GM19023 (cell line): ENCODE measurements at regions not wholly inside any gene's neighbourhood (a gene's known extent, or its start where the extent isn't known, plus 50 kb on each side); places are given as distances from the start of the nearest gene placed in this dataset.
"Not testable (repeated sequence)": the region's sequence is repeated elsewhere in the genome, so short reads cannot be mapped to it uniquely, and the experiment has no call there.

Source experiments
- ATAC-seq: cut with Tn5 transposase; IDR thresholded peaks from one replicate; pipeline ENCODE4 v1.9.1; 2021; ENCODE audit warnings: mild to moderate bottlenecking, moderate library complexity; ENCODE audit not compliant: unreplicated experiment

DNA sequence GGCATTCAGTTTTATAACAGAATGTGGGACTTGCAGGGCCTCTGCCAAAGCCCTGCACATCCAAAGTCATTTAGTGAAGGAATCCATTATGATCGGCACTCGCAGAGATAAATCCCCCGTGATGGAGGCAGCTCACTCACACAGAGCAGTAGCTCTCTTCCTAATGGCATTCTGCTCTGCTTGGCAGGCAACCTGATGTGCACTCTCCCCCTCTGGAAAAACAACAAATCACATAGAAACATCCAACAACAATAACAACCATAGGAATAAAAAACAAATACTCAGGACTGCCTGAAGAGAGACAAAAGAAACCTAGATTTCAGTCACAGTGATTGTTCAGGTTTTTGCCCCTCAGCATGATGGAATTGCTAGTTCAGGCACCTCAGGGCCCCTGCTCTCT is 59.7 kb downstream of the NAA11 start:
- ATAC-seq = no peak

DNA sequence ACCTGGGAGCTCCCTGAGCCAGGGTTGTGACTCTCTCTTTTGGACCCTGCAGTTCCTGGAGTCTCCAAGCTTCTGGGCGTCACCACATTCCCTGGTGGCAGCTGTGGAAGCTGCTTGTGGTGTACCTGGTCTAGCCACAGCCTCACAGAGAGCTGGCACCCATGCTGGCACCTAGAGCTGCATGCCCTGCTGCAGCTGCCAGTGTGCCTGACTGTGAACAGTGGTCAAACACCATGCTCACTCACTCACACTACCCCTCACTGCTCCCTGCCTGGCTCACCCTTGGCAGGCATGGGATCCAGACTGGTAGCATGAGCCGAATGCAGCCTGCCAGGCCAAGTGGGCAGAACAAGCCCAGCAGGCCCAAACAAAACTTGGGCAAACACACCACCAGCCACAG is 66.6 kb downstream of the NAA11 start:
- ATAC-seq = no peak

DNA sequence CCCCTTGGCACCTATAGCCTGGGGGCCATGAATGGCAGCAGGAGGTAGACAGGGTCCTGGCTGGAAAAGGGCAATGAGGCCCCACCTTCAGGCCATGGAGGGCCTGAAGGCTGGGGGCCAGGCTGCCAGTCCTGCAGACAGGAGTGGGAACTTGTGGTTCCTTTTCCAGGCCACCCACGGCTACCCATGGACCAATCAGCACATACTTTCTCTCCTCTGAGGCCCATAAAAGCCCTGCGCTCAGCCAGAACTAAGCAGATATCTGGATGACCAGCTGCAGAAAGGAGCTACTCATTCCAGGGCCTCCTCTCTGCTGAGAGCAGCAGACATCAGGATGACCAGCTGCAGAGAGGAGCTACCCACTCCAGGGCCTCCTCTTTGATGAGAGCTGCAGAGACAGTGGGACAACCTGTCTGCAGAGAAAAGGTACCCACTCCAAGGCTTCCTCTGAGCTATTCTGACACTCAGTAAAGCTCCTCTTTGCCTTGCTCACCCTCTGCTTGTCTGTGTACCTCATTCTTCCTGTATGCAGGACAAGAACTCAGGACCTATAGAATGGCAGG is 67.2 kb downstream of the NAA11 start:
- ATAC-seq = no peak

DNA sequence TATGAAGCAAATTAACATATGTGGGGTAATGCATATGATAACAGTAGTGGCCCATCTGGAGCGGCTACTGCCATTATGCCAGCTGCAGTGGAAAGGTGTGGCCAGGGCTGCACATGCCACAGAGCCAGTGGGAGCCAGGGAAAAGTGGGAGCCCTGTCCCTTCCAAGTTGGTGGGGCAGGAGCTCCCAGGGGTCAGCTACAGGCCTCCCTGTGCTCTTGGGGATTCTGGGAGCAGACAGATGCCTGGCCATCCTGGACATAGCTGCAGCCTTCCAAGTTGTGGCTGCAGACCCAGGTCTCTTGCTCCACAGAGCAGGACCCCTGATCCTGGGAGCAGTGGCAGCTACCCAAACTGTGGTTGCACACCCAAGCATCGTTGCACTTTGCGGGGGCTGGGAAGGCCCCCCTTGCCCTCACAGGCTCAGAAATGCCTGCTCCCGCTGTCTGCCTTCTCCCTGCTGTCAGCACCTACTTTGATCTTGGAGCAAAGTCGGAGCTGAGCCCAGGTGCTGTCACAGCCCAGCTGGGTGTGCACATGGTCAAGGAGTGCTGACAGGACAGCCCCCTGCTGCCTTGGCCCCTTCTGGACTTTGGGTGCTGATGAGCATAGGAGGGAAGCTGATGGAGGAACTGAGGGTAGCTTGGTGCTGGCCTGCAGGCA is 67.8 kb downstream of the NAA11 start:
- no peak for ATAC-seq

DNA sequence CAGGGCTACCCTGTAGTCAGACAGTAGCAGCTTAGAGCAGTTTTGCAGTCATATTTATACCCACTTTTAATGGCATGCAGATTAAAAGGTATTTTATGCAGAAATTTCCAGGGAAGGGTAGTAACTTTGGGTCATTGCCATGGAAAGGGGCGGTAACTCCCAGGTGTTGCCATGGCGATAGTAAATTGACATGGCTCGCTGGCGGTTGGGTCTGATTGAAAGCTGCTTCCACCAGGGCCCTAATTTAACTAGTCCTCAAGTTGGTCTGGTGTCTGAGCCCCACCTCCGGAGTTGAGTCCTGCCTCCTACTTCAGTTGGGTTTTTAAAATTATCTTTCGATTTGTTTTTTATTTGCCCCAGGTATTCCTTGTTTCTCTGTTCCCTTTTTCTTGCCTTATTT is 70.1 kb downstream of the NAA11 start:
- ATAC-seq = no peak

DNA sequence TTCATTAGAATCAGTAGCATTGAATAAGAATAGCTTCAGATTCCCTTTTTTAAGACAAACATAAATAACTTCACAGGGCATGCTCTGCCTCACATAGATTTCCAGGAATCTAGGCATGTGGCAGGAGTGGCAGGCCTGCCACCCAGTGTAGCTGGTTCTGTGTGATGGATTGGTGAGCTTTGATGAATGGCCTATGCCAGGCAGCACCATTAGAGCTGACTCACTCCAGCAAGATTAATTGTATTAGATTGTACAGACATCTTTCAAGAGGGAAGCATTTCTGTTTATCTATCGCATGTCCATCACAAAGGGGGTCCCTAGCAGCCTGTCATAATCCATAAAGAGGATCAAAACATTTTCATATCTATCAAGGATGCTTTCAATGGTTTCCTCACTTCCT is 71.9 kb downstream of the NAA11 start:
- ATAC-seq = no peak

DNA sequence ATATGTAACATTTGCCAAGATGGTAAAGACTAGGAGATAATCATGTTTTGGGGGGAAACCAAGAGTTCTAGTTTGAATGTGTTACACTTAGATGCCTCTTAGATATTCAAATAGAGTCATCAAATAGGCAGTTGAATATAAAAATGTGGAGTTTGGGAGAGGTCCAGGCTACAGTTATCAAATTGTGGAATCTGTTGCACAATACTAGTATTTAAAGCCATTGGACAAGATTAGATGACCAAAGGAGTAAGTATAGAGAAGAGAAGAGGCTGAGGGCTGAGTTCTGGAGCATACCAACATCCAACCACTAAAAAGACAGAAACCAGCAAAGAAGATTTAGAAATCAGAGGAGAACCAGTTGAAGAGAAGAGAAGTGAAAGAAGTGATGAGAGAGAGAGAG is 72.7 kb downstream of the NAA11 start:
- ATAC-seq = no peak

DNA sequence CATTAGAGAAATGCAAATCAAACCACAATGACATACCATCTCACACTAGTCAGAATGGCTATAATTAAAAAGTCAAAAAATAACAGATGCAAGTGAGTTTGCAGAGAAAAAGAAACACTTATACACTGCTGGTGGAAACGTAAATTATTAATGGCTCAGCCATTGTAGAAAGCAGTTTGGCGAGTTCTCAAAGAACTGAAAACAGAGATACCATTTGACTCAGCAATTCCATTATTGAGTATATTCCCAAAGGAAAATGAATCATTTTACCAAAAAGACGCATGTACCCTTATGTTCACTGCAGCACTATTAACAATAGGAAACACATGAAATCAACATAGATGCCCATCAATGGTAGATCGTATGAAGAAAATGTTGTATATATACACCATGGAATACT is 75.0 kb downstream of the NAA11 start:
- ATAC-seq = no peak

DNA sequence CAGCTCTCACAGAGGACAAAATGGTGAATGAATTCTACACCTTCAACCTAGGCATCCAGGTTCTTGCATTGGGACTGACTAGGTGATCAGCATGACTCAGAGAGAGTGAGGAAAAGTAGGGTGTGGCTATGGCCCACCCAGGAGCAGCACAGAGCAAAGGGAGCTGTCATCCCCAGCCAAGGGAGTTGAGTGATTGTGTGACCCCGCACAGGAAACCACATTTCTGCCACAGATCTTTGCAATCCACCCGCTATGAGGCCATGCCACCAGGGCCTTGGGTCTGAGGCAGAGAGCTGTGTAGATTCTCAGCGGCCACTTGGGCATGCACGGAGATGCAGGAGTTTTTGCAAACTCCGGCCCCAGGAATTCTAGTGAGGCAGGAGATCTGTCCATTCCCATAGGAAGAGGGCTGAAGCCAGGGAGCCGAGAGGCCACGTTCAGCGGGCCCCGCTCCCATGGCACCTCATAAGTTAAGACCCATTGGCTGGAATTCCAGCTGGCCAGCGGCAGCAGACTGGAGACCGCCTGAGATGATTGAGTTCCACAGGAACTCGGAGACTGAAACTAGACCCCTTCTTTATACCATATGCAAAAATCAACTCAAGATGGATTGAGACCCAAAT is 75.9 kb downstream of the NAA11 start:
- no peak for ATAC-seq

DNA sequence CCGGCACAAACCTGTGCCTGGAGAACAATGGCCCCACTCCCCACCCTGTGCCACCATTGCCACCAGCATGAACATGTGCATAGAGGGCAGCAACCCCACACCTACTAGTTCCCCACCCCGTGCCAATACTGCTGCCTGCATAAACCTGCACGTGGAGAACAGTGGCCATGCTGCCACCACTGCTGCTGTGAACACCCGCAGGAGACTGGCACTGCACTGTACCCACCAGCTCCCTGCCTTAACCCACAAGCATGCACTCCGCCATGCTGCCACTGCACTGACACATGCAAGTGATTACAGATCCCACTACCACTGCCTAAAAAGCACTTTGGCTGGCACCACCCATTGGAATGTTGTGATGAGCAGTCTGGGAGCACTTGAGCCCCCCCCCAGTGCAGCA is 77.3 kb downstream of the NAA11 start:
- ATAC-seq = no peak

DNA sequence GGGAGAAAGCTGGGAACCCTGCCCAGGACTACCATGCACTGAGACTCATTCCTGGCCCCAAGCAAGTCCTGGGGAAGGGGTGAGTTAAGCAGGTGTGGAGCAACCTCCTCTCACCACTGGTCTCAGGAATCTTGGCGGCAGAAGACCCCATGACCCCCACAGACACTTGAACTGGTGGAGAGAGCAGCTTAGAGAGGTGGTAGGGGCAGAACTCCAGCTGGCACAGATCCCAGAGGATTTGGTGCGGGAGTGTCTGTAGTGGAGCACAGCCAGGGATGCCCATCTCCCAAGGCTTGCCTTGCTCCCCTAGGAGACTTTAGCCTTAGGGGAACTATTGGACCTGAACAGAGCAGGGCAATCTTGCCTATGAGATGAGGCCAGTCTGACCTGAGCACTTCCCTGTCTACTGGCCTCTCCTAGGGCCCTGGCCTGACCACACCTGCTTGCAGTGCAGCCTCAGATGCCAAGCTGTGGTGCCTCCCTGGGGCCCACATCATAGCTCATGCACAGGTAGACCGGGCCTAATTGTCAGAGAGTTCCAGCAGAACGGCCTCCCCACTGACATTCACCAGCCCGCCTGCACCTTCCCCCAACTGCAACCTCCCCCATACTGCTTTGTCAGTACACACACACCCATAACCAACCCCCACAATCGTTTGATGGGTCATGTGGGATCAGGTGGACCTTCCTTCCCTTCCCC is 78.0 kb downstream of the NAA11 start:
- ATAC-seq = no peak

DNA sequence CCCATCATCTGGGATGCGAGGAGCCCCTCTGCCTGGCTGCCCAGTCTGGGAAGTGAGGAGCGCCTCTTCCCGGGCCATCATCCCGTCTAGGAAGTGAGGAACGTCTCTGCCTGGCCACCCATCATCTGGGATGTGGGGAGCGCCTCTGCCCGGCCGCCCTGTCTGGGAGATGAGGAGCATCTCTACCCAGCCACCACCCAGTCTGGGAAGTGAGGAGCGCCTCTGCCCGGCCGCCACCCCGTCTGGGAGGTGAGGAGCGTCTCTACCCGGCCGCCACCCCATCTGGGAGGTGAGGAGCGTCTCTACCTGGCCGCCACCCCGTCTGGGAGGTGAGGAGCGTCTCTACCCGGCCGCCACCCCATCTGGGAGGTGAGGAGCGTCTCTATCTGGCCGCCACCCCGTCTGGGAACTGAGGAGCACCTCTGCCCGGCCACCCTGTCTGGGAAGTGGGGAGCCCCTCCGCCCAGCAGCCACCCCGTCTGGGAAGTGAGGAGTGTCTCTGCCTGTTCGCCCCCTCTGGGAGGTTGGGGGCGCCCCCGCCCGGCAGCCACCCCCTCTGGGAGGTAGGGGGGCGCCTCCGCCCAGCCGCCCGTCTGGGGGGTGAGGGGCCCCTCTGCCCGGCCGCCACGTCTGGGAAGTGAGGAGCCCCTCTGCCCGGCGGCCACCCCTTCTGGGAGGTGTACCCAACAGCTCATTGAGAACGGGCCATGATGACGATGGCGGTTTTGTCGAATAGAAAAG is 80.5 kb downstream of the NAA11 start:
- not testable (repeated sequence) for ATAC-seq

DNA sequence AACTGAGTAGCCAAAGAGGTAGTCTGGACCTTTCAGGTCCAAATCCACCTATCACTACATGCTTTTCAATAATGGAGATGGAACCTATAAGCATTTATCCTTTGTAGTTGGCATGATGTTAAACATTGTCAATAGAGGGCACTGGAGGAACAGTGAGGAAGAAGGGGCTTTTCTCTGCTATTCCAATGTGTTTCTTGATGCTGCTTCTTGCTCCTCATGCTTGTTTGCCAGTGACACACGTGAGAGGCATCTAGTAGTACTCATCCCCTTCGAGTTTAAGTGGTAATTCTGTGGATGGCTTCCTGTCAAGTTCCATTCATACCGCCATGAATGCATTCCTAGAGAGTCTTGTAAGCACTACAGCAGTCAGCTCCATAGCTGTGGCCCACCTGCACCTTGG is 84.0 kb downstream of the NAA11 start:
- ATAC-seq = no peak

DNA sequence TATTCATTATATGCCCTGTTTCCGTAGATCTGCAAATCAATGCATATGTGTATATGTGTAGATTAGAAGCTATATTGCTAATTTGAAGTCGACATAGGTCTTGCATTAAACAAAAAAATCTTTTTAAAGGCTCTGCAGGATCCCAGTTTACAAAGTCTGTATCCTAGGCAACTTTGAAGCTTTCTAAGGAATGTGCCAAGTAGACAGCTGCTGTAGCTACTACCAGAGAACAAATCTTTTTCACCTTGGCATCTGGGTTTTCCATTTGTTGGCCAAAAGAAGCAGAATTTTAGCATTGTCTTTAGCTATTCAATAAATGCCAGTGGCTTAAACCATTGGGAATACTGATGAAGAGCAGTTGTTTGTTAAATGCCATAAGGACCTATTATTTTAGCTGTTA is 88.0 kb downstream of the NAA11 start:
- ATAC-seq = no peak

DNA sequence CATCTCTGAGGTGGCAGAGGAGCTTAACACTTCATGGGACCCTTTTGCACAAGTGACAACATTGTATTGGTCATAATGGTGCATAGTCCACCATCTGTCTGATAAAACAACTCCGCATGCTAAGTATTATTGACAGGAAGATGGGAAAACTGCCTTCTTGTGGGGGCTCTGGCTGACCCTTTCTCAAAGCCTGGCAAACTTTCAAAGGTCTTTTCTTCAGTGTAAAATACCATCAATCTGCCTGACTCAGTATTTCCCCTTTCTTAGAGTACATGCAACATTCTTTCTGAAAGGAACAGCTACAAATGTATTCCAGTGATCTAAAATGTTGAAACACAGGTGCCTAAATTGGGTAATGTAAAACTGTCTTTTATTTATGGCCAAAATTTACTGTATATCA is 89.1 kb downstream of the NAA11 start:
- no peak for ATAC-seq

DNA sequence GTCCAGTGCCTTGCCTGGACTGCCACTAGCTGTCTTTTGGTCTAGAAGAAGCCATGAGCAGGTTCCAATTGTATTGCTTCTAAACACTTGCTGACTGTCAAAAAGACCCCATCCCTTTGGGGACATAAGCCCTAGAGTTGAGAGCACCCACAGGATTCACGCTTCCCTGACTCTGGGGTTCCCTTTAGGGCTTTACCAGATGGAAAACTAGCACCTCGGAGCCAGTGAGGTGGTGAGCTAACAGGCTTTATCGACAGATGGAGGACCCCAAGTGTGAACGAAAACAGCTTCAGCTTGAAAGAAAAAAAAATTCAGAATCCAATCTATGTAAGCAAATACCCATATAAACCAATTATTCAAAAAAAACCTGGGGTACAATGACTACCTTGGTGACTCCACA is 90.8 kb downstream of the NAA11 start:
- no peak for ATAC-seq

DNA sequence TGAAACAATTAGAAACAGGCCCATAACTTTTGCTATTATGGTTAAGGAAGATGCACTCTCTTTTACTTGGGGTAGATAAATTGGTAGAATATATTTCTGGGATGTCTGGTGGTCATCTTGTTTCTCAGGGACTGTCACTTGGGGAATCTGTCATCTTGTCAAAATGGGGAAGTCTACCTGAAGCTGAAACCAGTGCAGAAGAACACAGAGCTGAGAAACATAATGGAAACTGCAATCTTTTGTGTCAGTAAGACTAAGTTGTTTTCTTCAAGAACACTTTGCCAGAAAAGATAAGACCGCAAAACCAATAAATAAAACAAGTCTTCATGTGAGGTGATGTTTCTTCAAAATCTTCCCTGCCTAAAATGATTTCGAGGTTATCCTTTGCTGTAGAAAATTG is 92.0 kb downstream of the NAA11 start:
- no peak for ATAC-seq

DNA sequence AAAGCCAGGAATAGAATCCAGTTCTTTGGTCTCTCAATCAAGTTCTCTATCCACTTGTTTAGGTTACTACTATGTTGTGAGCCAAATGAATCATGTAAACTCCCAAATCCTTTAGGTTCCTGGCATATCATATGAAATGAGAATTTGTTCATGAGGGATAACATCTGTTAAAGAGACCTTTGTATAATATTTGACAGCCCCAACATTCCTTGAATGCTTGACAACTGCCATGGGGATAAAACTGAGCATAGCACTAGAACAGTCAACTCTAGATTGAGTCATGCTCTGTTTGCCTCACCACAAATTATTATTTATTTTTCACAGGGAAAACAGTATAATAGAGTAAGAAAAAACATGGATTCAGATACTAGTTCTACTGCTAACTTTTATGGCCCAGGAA is 93.3 kb downstream of the NAA11 start:
- ATAC-seq = no peak

DNA sequence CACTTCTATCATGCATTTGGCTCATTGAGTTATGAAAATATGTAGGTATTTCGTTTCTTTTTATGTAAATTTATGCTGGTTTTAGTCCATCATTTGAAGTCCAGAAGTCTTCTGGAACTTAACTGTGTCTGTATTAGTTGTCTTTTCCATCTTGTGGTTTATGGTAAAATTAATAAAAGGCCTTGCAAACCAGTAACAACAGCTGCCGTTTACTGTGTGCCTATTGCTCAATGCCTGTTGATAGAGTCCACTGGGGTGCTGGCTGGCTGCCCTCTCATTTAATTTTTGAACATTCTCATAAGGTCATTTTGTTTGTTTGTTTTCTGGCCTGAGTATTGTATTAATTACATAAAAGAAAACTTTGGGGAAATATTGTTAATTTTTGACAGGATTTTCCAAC is 98.0 kb downstream of the NAA11 start:
- no peak for ATAC-seq

DNA sequence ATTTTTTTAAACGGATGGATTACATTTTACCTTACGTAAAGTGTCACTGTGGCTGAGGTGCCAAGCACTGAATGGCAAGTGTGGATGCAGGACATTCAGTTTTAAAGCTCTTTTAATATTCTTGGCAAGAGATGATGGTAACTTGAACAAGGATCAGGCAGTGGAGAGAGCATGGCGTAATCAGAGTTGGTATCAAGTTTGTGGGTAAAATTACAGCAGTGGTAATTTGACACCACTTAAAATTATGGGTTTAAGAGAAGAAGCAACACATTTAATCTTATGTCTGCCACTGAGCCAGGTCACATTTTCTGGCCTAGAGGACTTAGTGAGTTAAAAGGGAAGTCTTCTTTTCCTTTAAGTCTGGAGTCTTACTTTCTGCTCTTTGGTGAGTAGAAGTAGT is 100.5 kb downstream of the NAA11 start:
- no peak for ATAC-seq

DNA sequence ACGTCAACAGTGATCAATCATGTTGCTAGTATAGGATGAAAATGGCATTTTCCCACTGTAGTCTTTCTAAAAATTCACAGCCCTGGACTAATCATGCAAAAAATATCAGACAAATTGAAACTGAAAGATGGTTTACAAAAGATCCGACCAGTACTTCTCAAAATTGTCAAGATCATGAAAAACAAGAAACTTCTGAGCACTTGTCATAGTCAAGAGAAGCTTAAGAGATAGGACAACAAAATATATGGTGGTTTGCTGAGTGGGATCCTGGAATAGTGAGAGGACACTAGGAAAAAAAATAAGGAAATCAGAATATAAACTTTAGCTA is 101.1 kb downstream of the NAA11 start:
- ATAC-seq = no peak
